ENCODE measurements at regions not wholly inside any gene's neighbourhood (a gene's known extent, or its start where the extent isn't known, plus 50 kb on each side); places are given as distances from the start of the nearest gene placed in this dataset.

DNA sequence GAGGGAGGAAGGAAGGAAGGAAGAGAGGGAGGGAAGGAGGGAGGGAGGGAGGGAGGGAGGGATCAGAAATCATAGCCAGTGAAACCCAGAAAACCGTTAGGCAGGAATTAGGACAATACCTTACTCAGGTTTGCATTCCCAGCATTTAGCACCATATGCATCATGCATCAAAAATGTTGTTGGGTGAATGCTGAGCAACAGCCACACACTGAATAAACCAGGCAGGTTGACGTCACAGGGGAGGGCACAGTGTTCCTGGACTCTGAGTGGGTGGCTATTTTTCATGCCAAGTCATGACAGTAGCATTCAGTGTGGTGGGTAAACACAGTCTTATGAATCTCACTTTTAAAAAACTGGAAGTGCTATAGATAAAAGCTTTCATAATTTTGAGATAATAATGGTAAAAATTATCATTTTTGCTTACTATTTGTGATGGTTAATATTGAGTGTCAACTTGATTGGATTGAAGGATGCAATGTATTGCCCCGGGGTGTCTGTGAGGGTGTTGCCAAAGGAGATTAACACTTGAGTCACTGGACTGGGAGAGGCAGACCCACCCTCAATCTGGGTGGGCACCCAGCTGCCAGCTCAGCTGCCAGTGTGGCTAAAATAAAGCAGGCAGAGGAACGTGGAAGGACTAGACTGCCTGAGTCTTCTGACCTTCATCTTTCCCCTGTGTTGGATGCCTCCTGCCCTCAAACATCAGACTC lies 199.1 kb upstream of the PRKCQ start:
- Histone ChIP-seq H3K4ac (ENCODE audit: low read depth, low read length) (no peak overlapping the region), H3K9ac (ENCODE audit: extremely low read depth, insufficient read length, low read length) (no peak overlapping the region), H3K27me3 (ENCODE audit: insufficient read depth, low read length) (no peaks in the 10 kb centered on the region), H4K5ac (ENCODE audit: insufficient read length, low read depth, low read length) (no peak overlapping the region), H3K79me1 (ENCODE audit: insufficient read depth, low read depth, low read length, poor library complexity, severe bottlenecking) (no peaks in the 10 kb centered on the region), H2BK20ac (ENCODE audit: low read depth, low read length, poor library complexity, severe bottlenecking) (no peak overlapping the region), H3K14ac (ENCODE audit: insufficient read depth, low read length) (no peak overlapping the region), H3K23ac (ENCODE audit: insufficient read length, low read depth, low read length) (no peak overlapping the region), H3T11ph (ENCODE audit: low read length) (no peak overlapping the region), H2BK5ac (ENCODE audit: insufficient read length, low read length) (no peak overlapping the region), H2BK12ac (ENCODE audit: insufficient read length, low read depth, low read length) (no peak overlapping the region), H2BK15ac (ENCODE audit: low read depth, low read length) (no peak overlapping the region), H3K27ac (ENCODE audit: insufficient read length, low read depth, low read length) (no peak overlapping the region), H3K4me2 (ENCODE audit: insufficient read depth, insufficient read length, low read length) (no peak overlapping the region), H2BK120ac (ENCODE audit: low read depth, low read length, poor library complexity, severe bottlenecking) (no peak overlapping the region), H2AK5ac (ENCODE audit: insufficient read length, low read length) (no peak overlapping the region), H3K9me3 (ENCODE audit: control insufficient read depth, low read depth, low read length) (no peaks in the 10 kb centered on the region), H3K23me2 (ENCODE audit: insufficient read length, low read depth, low read length, poor library complexity, severe bottlenecking) (no peaks in the 10 kb centered on the region), H3K4me1 (ENCODE audit: insufficient read depth, low read length) (no peaks in the 10 kb centered on the region; the same call in 1 of the 2 replicates), H4K20me1 (ENCODE audit: control insufficient read depth, insufficient read depth, insufficient read length) (no peaks in the 10 kb centered on the region), H4K8ac (replicated peaks; ENCODE audit: insufficient read length, low read depth, low read length) (no peak overlapping the region), H3K18ac (ENCODE audit: insufficient read length, low read depth, low read length) (no peak overlapping the region), H4K91ac (ENCODE audit: insufficient read length, low read depth, low read length) (no peak overlapping the region), H2AFZ (ENCODE audit: low read length) (no peak overlapping the region), H3K56ac (ENCODE audit: insufficient read length, low read depth, low read length) (no peak overlapping the region), H3K79me2 (ENCODE audit: insufficient read depth, low read length) (no peaks in the 10 kb centered on the region)
- Mint-ChIP-seq H3K4me3 (no peak overlapping the region), H3K27me3 (ENCODE audit: low read depth) (no peaks in the 10 kb centered on the region; the same call in 1 of the 2 replicates), H3K4me1 (peaks cover 15 to 31% of the 10 kb centered on the region in 2 experiments), H3K9me3 (peaks cover 3 to 4% of the 10 kb centered on the region in 2 experiments; a peak in 3 of 5 replicates), H3K27ac (no peak overlapping the region), H3K36me3 (ENCODE audit: insufficient read depth in 1 of 3, low read depth in 3 of 3) (peaks cover 0 to 5% (median 2%) of the 10 kb centered on the region in 3 experiments; a peak in 5 of 7 replicates)
- TF ChIP-seq, protein P1, sequence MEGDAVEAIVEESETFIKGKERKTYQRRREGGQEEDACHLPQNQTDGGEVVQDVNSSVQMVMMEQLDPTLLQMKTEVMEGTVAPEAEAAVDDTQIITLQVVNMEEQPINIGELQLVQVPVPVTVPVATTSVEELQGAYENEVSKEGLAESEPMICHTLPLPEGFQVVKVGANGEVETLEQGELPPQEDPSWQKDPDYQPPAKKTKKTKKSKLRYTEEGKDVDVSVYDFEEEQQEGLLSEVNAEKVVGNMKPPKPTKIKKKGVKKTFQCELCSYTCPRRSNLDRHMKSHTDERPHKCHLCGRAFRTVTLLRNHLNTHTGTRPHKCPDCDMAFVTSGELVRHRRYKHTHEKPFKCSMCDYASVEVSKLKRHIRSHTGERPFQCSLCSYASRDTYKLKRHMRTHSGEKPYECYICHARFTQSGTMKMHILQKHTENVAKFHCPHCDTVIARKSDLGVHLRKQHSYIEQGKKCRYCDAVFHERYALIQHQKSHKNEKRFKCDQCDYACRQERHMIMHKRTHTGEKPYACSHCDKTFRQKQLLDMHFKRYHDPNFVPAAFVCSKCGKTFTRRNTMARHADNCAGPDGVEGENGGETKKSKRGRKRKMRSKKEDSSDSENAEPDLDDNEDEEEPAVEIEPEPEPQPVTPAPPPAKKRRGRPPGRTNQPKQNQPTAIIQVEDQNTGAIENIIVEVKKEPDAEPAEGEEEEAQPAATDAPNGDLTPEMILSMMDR (conservative IDR thresholded peaks at IDR 0.05): no peak
- WGBS (ENCODE audit: extremely low coverage, insufficient read length, low lambda C conversion rate): no CpG with 5 or more reads among the region's 4 CpGs
- no peak for DNase-seq

All from H9 (cell line).